ENCODE measurements at regions not wholly inside any gene's neighbourhood (a gene's known extent, or its start where the extent isn't known, plus 50 kb on each side); places are given as distances from the start of the nearest gene placed in this dataset.

- no peak overlapping the region for H3K27ac ChIP-seq
- intact Hi-C loops (cut with DNase I), result no loop called here
- H3K36me3 ChIP-seq, result no peaks in the 10 kb centered on the region
- no peaks in the 10 kb centered on the region for H3K27me3 ChIP-seq
- DNase-seq, result no peak
- no peak overlapping the region for H3K4me3 ChIP-seq
- H3K4me1 ChIP-seq, result no peaks in the 10 kb centered on the region
- WGBS, 2 donors, result 69 to 80% methylated on average over 2 of the region's 2 CpGs
- TF ChIP-seq CTCF (IDR thresholded peaks at IDR 0.05) (no peak), POLR2A (IDR thresholded peaks at IDR 0.05) (no peak)
- no peaks in the 10 kb centered on the region for H3K9me3 ChIP-seq
These were observed 380.0 kb downstream of the PDCD6IP start for GRCh38 chr3:34178415-34178814.

DNA sequence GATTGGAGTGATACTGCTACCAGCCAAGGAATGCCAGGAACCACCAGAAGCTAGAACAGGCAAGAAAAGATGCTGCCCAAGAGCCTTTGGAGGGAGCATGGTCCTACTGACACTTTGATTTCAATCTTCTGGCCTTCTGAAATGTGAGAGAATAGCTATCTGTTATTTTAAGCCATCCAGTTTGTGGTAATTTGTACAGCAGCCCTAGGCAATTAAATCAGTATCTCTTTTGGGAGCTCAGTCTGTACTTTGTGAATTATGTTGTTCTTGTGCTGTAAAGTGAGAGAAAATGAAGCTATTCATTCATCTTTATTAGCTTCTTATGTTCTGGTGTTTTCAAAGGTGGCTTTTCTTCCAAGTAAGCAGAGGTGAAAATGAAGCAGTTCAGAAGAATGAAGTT, 381.3 kb downstream of the PDCD6IP start:
- H3K27me3 ChIP-seq, result no peaks in the 10 kb centered on the region
- no peak overlapping the region for H3K4me3 ChIP-seq
- TF ChIP-seq POLR2A (IDR thresholded peaks at IDR 0.05), result no peak
- no peak for TF ChIP-seq CTCF (IDR thresholded peaks at IDR 0.05)
- no peak for DNase-seq
- no peaks in the 10 kb centered on the region for H3K9me3 ChIP-seq
- H3K36me3 ChIP-seq, result no peaks in the 10 kb centered on the region
- intact Hi-C loops (cut with DNase I), result no loop called here
- no peaks in the 10 kb centered on the region for H3K4me1 ChIP-seq
- no peak overlapping the region for H3K27ac ChIP-seq

DNA sequence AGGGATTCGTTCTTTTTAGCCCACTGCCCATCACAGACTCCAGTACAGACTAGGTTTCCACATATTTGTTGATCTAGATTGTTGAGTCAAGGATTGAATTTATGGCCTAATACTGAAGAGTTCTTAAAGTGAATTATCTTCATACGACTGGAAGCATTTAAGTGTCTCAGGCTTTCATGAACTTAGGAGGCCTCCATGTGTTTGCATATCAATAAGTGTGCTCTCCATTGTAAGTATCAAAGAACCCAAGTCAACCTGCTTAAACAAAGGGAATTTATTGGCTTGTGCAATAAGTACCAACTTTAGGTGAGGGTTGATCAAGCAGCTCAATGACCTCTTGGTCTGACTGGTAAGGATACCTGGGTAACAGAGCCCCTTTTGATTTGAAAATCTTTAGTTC, 382.1 kb downstream of the PDCD6IP start:
- H3K4me3 ChIP-seq, result no peak overlapping the region
- DNase-seq, result no peak
- H3K4me1 ChIP-seq, result no peaks in the 10 kb centered on the region
- H3K27ac ChIP-seq, result no peak overlapping the region
- 53 to 86% methylated on average over 2 of the region's 2 CpGs for WGBS, 2 donors
- no peaks in the 10 kb centered on the region for H3K27me3 ChIP-seq
- H3K9me3 ChIP-seq, result no peaks in the 10 kb centered on the region
- TF ChIP-seq CTCF (IDR thresholded peaks at IDR 0.05) (no peak), POLR2A (IDR thresholded peaks at IDR 0.05) (no peak)
- H3K36me3 ChIP-seq, result no peaks in the 10 kb centered on the region
- intact Hi-C loops (cut with DNase I), result no loop called here

DNA sequence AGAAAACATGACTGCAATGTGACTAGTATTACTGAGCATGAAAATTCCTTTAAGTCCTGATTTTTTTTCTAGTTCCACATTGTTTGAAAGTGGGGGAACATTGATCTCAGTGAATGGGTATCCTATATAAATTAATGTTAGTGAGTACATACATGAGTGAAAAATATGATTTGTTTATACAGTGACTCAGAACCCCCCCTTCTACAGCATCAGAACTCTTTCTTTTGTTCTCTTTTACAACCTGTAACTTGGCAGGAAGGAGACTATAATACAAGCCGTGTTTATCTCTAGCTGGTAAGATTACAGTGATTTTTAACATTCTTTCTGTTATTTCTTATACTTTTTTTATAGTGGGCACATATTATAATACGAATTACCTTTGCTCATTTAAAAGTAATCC, 384.7 kb downstream of the PDCD6IP start:
- H3K36me3 ChIP-seq, result no peaks in the 10 kb centered on the region
- H3K4me1 ChIP-seq, result no peaks in the 10 kb centered on the region
- no peaks in the 10 kb centered on the region for H3K27me3 ChIP-seq
- intact Hi-C loops (cut with DNase I), result no loop called here
- no peak for DNase-seq
- no peak overlapping the region for H3K27ac ChIP-seq
- no peaks in the 10 kb centered on the region for H3K9me3 ChIP-seq
- TF ChIP-seq CTCF (IDR thresholded peaks at IDR 0.05) (no peak), POLR2A (IDR thresholded peaks at IDR 0.05) (no peak)
- H3K4me3 ChIP-seq, result no peak overlapping the region
- 24 to 38% methylated on average over 2 of the region's 2 CpGs for WGBS, 2 donors

DNA sequence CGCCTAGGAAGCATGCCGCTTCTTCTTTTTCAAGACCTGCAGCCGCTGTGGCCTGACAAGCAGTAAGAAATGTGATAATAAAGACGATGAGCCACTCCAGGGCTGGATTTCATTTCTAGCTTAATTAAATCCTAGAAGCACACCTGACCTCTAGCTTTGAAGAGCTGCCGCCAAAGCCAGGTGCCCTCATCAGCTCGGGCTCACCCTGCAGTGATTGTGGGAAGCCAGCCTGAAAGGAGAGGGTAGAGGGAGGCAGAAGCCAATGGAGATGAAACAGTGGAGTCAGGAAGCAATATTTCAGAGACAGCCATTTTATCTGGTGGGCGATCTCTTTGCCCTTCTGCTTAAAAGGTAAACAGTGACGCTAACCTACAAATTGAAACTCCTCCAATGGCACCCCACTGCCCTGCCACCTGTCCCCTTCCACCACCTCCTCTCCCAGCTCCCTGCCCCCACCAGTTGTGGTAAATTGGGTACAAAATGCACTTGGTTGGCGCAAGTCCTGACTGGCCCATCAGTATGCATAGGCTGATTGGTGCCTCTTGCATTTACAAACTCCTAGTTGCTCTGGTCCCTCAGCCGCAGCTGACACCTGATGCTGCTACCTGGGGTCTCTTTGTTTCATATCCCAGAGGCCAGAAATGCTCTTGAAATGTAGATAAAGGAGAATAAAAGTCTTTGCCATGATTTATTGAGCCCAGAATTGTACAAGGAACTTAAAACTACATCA, 385.3 kb downstream of the PDCD6IP start:
- H3K4me3 ChIP-seq, result no peak overlapping the region
- WGBS, 2 donors, result 53 to 58% methylated on average over 2 to 10 of the region's 10 CpGs
- intact Hi-C loops (cut with DNase I), result no loop called here

GRCh38 chr3:34185301-34185700, 386.9 kb downstream of the PDCD6IP start:
- no peak overlapping the region for H3K27ac ChIP-seq
- H3K36me3 ChIP-seq, result no peaks in the 10 kb centered on the region
- no peaks in the 10 kb centered on the region for H3K9me3 ChIP-seq
- TF ChIP-seq POLR2A (IDR thresholded peaks at IDR 0.05) (no peak), CTCF (IDR thresholded peaks at IDR 0.05) (no peak)
- H3K4me1 ChIP-seq, result no peaks in the 10 kb centered on the region
- H3K4me3 ChIP-seq, result no peak overlapping the region
- DNase-seq, result no peak
- intact Hi-C loops (cut with DNase I), result no loop called here
- 89 to 90% methylated on average over 1 of the region's 1 CpG for WGBS, 2 donors
- H3K27me3 ChIP-seq, result no peaks in the 10 kb centered on the region

More for the DNA sequence above, 385.3 kb downstream of the PDCD6IP start:
- Histone ChIP-seq H3K36me3 (no peaks in the 10 kb centered on the region), H3K4me1 (no peaks in the 10 kb centered on the region), H3K9me3 (no peaks in the 10 kb centered on the region), H3K27me3 (no peaks in the 10 kb centered on the region), H3K27ac (no peak overlapping the region)
- DNase-seq, result no peak
- TF ChIP-seq POLR2A (IDR thresholded peaks at IDR 0.05), result no peak

Data from esophagus squamous epithelium (tissue), 5 donors.